ENCODE measurements at regions not wholly inside any gene's neighbourhood (a gene's known extent, or its start where the extent isn't known, plus 50 kb on each side); places are given as distances from the start of the nearest gene placed in this dataset.

DNA sequence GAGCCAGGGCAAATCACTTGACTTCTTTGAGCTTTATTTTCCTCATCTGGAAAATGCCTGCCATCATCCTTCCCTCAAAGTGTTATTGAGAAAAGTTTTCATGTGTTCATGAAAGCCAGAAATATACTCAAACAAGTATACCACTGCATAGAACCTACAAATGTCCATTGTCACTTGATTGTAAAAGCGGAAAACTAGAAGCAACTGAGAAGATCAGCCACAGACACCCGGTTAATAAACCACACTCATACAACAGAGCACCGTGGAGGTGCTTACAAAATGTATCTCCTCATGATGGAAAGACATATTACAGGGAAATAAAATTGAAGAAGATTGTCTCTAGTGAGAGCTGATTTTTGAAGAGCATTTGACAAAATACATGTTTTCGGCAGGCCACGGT is 117.2 kb upstream of the MSX2 start:
- TF ChIP-seq, protein P1, sequence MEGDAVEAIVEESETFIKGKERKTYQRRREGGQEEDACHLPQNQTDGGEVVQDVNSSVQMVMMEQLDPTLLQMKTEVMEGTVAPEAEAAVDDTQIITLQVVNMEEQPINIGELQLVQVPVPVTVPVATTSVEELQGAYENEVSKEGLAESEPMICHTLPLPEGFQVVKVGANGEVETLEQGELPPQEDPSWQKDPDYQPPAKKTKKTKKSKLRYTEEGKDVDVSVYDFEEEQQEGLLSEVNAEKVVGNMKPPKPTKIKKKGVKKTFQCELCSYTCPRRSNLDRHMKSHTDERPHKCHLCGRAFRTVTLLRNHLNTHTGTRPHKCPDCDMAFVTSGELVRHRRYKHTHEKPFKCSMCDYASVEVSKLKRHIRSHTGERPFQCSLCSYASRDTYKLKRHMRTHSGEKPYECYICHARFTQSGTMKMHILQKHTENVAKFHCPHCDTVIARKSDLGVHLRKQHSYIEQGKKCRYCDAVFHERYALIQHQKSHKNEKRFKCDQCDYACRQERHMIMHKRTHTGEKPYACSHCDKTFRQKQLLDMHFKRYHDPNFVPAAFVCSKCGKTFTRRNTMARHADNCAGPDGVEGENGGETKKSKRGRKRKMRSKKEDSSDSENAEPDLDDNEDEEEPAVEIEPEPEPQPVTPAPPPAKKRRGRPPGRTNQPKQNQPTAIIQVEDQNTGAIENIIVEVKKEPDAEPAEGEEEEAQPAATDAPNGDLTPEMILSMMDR (IDR thresholded peaks at IDR 0.05), result no peak
- no peak for TF ChIP-seq EZH2 (IDR thresholded peaks at IDR 0.05)

Measured in neural progenitor cell (in vitro differentiated cells).